Activated T-helper 1 cell treated with anti-CD3 and anti-CD28 coated beads, Interleukin-2, amount 50 U/mL, for 16 hours (primary cell): ENCODE measurements at regions not wholly inside any gene's neighbourhood (a gene's known extent, or its start where the extent isn't known, plus 50 kb on each side); places are given as distances from the start of the nearest gene placed in this dataset.

Experiments
- DNase-seq, 2 donors: peaks; one replicate each; pipeline ENCODE4 v3.0.0-alpha.2; 2020; ENCODE audit warnings: low read depth in 1 of 2, low spot score in 1 of 2

- no peak for DNase-seq
Observed at GRCh38 chr1:4351453-4351852, 303.0 kb upstream of the AJAP1 start.

- no peak for DNase-seq
Observed at GRCh38 chr1:4353090-4353856, 301.1 kb upstream of the AJAP1 start.

GRCh38 chr1:4355839-4356238 is 298.6 kb upstream of the AJAP1 start:
- DNase-seq: no peak

- DNase-seq: no peak
Observed at GRCh38 chr1:4362314-4363044, 291.9 kb upstream of the AJAP1 start.

GRCh38 chr1:4366091-4366490 is 288.3 kb upstream of the AJAP1 start:
- no peak for DNase-seq

- no peak for DNase-seq
Observed at GRCh38 chr1:4367230-4367777, 287.1 kb upstream of the AJAP1 start.

- DNase-seq: no peak
Observed at GRCh38 chr1:4369335-4369734, 285.1 kb upstream of the AJAP1 start.

- DNase-seq: no peak
Observed at GRCh38 chr1:4371849-4372248, 282.6 kb upstream of the AJAP1 start.

- no peak for DNase-seq
Observed at GRCh38 chr1:4375812-4376211, 278.6 kb upstream of the AJAP1 start.

- DNase-seq: no peak
Observed at GRCh38 chr1:4379451-4380175, 274.8 kb upstream of the AJAP1 start.

- DNase-seq: no peak
Observed at GRCh38 chr1:4380564-4381168, 273.7 kb upstream of the AJAP1 start.

- DNase-seq: no peak
Observed at GRCh38 chr1:4393191-4393590, 261.2 kb upstream of the AJAP1 start.

- DNase-seq: no peak
Observed at GRCh38 chr1:4394366-4394765, 260.0 kb upstream of the AJAP1 start.

- DNase-seq: no peak
Observed at GRCh38 chr1:4395158-4395557, 259.3 kb upstream of the AJAP1 start.

- no peak for DNase-seq
Observed at GRCh38 chr1:4395676-4396075, 258.7 kb upstream of the AJAP1 start.

- no peak for DNase-seq
Observed at GRCh38 chr1:4396551-4396950, 257.9 kb upstream of the AJAP1 start.

- no peak for DNase-seq
Observed at GRCh38 chr1:4397196-4397595, 257.2 kb upstream of the AJAP1 start.

GRCh38 chr1:4402032-4402431 is 252.4 kb upstream of the AJAP1 start:
- DNase-seq: no peak

- no peak for DNase-seq
Observed at GRCh38 chr1:4404854-4405590, 249.4 kb upstream of the AJAP1 start.

GRCh38 chr1:4407851-4408250 is 246.6 kb upstream of the AJAP1 start:
- no peak for DNase-seq

- no peak for DNase-seq
Observed at GRCh38 chr1:4408380-4408779, 246.0 kb upstream of the AJAP1 start.
